ENCODE measurements at regions not wholly inside any gene's neighbourhood (a gene's known extent, or its start where the extent isn't known, plus 50 kb on each side); places are given as distances from the start of the nearest gene placed in this dataset.

DNA sequence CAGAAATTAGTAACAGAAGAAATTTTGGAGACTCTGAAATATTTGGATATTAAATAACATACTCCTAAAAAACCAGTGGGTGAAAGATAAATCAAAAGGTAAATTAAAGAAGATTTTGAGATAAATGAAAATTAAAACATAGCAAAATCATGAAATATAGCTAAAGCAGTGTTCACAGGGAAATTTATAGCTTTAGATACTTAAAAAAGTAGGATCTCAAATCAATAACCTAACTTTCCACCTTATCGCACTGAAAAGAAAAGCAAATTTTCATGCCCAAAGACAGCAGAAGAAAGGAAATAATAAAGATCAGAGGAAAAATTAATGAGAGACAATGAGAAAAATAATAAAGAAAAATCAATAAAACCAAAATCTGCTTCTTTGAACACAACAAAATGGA is 135.1 kb upstream of the KLF7 start:
- no peak overlapping the region for H3K27ac ChIP-seq (ENCODE audit: low read length)
- no peaks in the 10 kb centered on the region for H3K4me1 ChIP-seq (ENCODE audit: control insufficient read depth in 1 of 2, insufficient read depth in 2 of 2, low read length in 2 of 2)
- H3K9me3 ChIP-seq (ENCODE audit: control insufficient read depth in 1 of 2, low read length in 2 of 2) = peaks cover 0 to 3% of the 10 kb centered on the region in 2 donors
- no peak overlapping the region for H3K4me3 ChIP-seq (ENCODE audit: low read depth in 1 of 2, low read length in 2 of 2)
- H3K36me3 ChIP-seq (ENCODE audit: control insufficient read depth in 1 of 2, insufficient read depth in 2 of 2, low read length in 2 of 2) = no peaks in the 10 kb centered on the region
- no peaks in the 10 kb centered on the region for H3K27me3 ChIP-seq (ENCODE audit: low read depth, low read length)

DNA sequence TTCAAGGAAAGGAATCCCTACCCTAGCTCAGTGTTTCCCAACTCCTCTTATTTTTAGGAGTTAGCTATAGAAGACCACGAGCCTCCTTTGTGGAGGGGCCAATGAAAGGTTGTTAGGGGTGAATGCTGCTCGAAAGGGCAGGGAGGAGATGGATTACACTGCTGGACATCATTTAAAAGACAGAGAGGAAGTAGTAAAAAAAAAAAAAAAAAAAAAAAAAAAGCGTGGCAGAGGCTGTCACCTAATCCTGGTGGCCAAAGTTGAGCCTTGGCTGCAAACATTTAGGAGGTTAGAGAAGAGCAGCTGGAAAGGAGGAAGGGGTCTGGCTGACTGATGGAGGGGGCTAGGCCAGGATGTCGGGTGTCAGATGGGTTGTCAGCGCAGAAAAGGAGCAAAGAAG is 139.0 kb upstream of the KLF7 start:
- no peaks in the 10 kb centered on the region for H3K27me3 ChIP-seq (ENCODE audit: low read depth, low read length)
- no peak overlapping the region for H3K4me3 ChIP-seq (ENCODE audit: low read depth in 1 of 2, low read length in 2 of 2)
- H3K27ac ChIP-seq (ENCODE audit: low read length) = no peak overlapping the region
- no peaks in the 10 kb centered on the region for H3K36me3 ChIP-seq (ENCODE audit: control insufficient read depth in 1 of 2, insufficient read depth in 2 of 2, low read length in 2 of 2)
- H3K4me1 ChIP-seq (ENCODE audit: control insufficient read depth in 1 of 2, insufficient read depth in 2 of 2, low read length in 2 of 2) = no peaks in the 10 kb centered on the region
- peaks cover 0 to 3% of the 10 kb centered on the region in 2 donors for H3K9me3 ChIP-seq (ENCODE audit: control insufficient read depth in 1 of 2, low read length in 2 of 2)

DNA sequence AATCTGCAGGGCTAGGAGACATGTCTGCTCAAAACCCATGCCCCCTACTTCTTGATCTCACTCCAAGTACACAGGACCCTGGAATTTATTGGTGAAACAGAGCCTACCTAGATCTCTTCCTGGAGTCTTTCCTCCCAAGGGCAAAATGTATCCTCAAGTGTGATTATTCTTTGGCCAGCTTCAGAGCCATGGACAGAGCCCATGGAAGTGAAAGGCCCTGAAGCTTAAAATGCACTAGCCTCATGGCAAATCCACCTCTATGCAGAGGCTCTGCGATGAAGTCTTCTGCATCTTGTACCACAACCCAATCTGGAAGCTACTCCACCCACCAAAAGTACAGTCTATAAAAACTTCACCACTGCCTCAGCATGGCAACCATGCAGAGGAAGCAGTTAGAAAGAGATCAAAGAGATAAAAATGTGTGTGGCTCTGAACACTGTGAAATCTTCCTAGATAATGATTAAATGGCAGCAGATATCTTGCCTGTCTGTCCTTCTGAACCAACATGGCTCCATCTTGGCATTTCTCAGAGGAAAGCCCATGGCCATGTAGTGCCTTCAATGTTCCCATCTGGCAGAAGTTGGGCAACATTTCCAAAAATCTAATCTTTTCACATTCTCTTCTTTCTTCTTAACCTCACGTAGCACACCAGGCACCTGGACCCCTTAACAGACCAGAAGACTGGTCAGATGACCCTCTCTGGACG is 142.9 kb upstream of the KLF7 start:
- H3K9me3 ChIP-seq (ENCODE audit: control insufficient read depth in 1 of 2, low read length in 2 of 2) = no peaks in the 10 kb centered on the region
- H3K4me1 ChIP-seq (ENCODE audit: control insufficient read depth in 1 of 2, insufficient read depth in 2 of 2, low read length in 2 of 2) = peaks cover 0 to 5% of the 10 kb centered on the region in 2 donors
- H3K36me3 ChIP-seq (ENCODE audit: control insufficient read depth in 1 of 2, insufficient read depth in 2 of 2, low read length in 2 of 2) = no peaks in the 10 kb centered on the region
- no peak overlapping the region for H3K4me3 ChIP-seq (ENCODE audit: low read depth in 1 of 2, low read length in 2 of 2)
- no peak overlapping the region for H3K27ac ChIP-seq (ENCODE audit: low read length)
- H3K27me3 ChIP-seq (ENCODE audit: low read depth, low read length) = no peaks in the 10 kb centered on the region

DNA sequence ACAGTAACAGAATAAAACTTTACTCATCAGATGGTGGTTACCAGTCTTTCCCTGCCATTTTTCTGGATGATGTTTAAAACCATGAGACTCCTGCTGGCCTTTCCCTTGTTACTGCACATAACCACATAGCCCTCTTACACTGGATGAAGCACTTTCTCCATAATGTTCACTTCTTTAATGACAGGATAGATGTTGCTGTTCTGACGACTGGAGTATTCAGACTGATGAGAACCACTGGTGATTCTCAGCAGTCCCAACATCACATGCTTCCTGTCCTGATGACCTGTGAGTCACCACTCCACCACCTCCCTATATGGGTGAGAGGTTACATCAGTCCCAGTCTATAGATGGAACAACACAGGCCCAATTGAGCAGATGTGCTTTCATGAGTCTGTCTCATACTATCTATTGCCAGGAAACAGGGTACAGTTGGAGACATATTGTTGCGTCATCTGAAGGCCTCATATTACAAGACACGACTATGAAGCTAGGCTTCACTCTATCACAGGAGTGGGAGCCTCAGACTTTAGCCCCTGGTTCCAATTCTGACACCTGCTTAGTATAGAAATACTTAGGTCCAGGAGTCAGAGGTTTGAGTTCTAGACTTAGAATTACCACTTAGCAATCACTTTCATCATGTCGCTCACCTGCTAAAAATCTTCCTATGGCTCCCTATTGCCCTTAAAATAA is 145.7 kb upstream of the KLF7 start:
- Histone ChIP-seq H3K4me1 (ENCODE audit: control insufficient read depth in 1 of 2, insufficient read depth in 2 of 2, low read length in 2 of 2) (peaks cover 0 to 5% of the 10 kb centered on the region in 2 donors), H3K27me3 (ENCODE audit: low read depth, low read length) (no peaks in the 10 kb centered on the region), H3K4me3 (ENCODE audit: low read depth in 1 of 2, low read length in 2 of 2) (no peak overlapping the region), H3K36me3 (ENCODE audit: control insufficient read depth in 1 of 2, insufficient read depth in 2 of 2, low read length in 2 of 2) (no peaks in the 10 kb centered on the region), H3K9me3 (ENCODE audit: control insufficient read depth in 1 of 2, low read length in 2 of 2) (no peaks in the 10 kb centered on the region), H3K27ac (ENCODE audit: low read length) (no peak overlapping the region)

DNA sequence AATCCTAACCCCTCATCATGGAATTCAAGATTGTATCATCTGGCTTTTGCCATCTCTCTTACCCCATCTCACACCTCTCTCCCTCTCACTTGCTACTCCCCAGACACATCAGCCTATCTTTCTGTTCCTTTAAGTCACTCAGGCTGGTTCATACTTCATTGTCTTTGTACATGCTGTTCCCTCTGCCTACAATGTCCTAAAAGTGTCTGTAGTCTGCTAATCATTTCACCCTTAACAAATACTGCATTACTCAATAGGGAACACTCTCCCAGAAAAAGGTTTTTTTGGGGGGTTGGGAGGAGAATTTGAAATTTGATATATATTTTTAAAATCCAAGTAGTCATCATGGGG is 146.2 kb upstream of the KLF7 start:
- no peaks in the 10 kb centered on the region for H3K36me3 ChIP-seq (ENCODE audit: control insufficient read depth in 1 of 2, insufficient read depth in 2 of 2, low read length in 2 of 2)
- no peaks in the 10 kb centered on the region for H3K27me3 ChIP-seq (ENCODE audit: low read depth, low read length)
- peaks cover 0 to 5% of the 10 kb centered on the region in 2 donors for H3K4me1 ChIP-seq (ENCODE audit: control insufficient read depth in 1 of 2, insufficient read depth in 2 of 2, low read length in 2 of 2)
- H3K4me3 ChIP-seq (ENCODE audit: low read depth in 1 of 2, low read length in 2 of 2) = no peak overlapping the region
- no peak overlapping the region for H3K27ac ChIP-seq (ENCODE audit: low read length)
- H3K9me3 ChIP-seq (ENCODE audit: control insufficient read depth in 1 of 2, low read length in 2 of 2) = no peaks in the 10 kb centered on the region

DNA sequence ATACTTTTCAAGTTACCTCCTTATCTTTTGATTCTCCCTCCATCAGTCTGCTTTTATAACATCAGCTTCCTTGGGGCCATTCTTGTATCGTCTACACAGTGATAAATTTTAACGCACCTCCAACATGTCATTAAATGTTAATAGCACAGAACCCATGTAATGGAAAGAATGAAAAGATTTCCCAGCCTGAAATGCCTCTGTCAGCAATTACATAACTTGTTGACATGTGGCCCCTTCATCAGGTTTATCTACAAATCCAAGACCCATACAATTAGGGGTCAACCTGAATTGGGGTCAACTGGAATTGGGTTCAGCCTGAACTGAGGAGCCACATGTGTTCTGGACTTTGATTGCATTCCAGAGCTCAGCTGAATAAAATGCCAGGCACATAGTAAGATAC is 148.2 kb upstream of the KLF7 start:
- H3K27me3 ChIP-seq (ENCODE audit: low read depth, low read length) = no peaks in the 10 kb centered on the region
- no peaks in the 10 kb centered on the region for H3K9me3 ChIP-seq (ENCODE audit: control insufficient read depth in 1 of 2, low read length in 2 of 2)
- H3K27ac ChIP-seq (ENCODE audit: low read length) = no peak overlapping the region
- no peaks in the 10 kb centered on the region for H3K36me3 ChIP-seq (ENCODE audit: control insufficient read depth in 1 of 2, insufficient read depth in 2 of 2, low read length in 2 of 2)
- H3K4me3 ChIP-seq (ENCODE audit: low read depth in 1 of 2, low read length in 2 of 2) = no peak overlapping the region
- peaks cover 0 to 5% of the 10 kb centered on the region in 2 donors for H3K4me1 ChIP-seq (ENCODE audit: control insufficient read depth in 1 of 2, insufficient read depth in 2 of 2, low read length in 2 of 2)

DNA sequence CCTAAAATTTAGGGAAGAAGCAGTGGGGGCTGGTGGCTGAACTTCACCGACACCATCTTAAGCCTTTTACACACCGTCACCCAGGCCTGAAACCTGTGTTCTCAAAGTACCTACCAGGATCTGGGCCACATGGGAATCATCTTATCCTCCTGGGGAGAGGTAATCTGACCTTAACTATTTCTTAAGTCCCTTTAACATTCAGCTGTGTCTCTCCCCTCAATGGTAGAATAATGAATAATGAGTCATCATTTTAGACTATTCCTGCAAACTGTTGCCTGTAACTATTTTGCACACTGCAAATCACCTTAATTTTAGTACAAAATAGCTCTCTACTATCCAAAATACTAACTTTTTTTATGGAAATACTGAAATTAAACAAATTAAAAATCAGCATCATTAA is 149.4 kb upstream of the KLF7 start:
- H3K4me1 ChIP-seq (ENCODE audit: control insufficient read depth in 1 of 2, insufficient read depth in 2 of 2, low read length in 2 of 2) = peaks cover 0 to 5% of the 10 kb centered on the region in 2 donors
- no peaks in the 10 kb centered on the region for H3K27me3 ChIP-seq (ENCODE audit: low read depth, low read length)
- H3K27ac ChIP-seq (ENCODE audit: low read length) = no peak overlapping the region
- H3K4me3 ChIP-seq (ENCODE audit: low read depth in 1 of 2, low read length in 2 of 2) = no peak overlapping the region
- no peaks in the 10 kb centered on the region for H3K9me3 ChIP-seq (ENCODE audit: control insufficient read depth in 1 of 2, low read length in 2 of 2)
- no peaks in the 10 kb centered on the region for H3K36me3 ChIP-seq (ENCODE audit: control insufficient read depth in 1 of 2, insufficient read depth in 2 of 2, low read length in 2 of 2)

DNA sequence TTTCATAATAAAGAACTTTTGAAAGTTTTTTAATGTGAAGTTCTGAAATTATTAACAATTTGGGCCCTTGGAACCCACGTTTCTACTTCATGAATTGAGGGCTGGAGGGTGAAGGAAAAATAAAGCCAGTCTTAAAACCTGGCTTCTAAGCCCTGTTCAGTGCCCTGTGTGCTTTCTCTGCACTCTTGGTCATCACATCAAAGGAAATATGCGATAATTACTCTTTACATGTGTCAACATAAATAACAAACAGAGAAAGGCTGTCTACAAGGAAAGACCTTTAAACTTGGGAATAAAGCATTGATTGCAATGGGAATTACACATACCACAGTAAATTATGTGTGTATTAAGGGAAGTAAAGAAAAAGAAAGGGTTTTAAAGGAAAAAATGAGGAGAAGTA is 150.7 kb upstream of the KLF7 start:
- Histone ChIP-seq H3K4me1 (ENCODE audit: control insufficient read depth in 1 of 2, insufficient read depth in 2 of 2, low read length in 2 of 2) (no peaks in the 10 kb centered on the region), H3K27ac (ENCODE audit: low read length) (no peak overlapping the region), H3K27me3 (ENCODE audit: low read depth, low read length) (no peaks in the 10 kb centered on the region), H3K36me3 (ENCODE audit: control insufficient read depth in 1 of 2, insufficient read depth in 2 of 2, low read length in 2 of 2) (no peaks in the 10 kb centered on the region), H3K9me3 (ENCODE audit: control insufficient read depth in 1 of 2, low read length in 2 of 2) (no peaks in the 10 kb centered on the region), H3K4me3 (ENCODE audit: low read depth in 1 of 2, low read length in 2 of 2) (no peak overlapping the region)

DNA sequence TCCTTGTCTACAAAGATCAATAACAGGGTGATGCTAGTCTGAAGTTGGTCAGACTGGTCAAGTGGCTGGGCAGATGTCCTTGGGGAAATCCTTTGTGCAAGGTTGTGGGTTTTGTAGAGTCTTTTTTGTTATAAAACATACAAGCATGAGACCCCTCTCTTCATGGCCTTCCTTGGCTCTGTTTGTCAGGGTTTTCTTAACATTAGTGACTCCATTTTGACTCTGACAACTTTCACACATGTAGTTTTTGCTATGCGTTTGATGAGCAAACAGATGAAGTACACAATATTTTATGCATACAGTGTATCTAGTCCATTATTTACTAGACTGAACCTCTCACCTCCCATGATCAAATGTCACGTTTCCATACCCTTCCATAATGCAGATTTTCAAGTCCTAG is 151.2 kb upstream of the KLF7 start:
- no peaks in the 10 kb centered on the region for H3K36me3 ChIP-seq (ENCODE audit: control insufficient read depth in 1 of 2, insufficient read depth in 2 of 2, low read length in 2 of 2)
- no peak overlapping the region for H3K4me3 ChIP-seq (ENCODE audit: low read depth in 1 of 2, low read length in 2 of 2)
- no peaks in the 10 kb centered on the region for H3K9me3 ChIP-seq (ENCODE audit: control insufficient read depth in 1 of 2, low read length in 2 of 2)
- H3K4me1 ChIP-seq (ENCODE audit: control insufficient read depth in 1 of 2, insufficient read depth in 2 of 2, low read length in 2 of 2) = no peaks in the 10 kb centered on the region
- no peak overlapping the region for H3K27ac ChIP-seq (ENCODE audit: low read length)
- H3K27me3 ChIP-seq (ENCODE audit: low read depth, low read length) = no peaks in the 10 kb centered on the region

DNA sequence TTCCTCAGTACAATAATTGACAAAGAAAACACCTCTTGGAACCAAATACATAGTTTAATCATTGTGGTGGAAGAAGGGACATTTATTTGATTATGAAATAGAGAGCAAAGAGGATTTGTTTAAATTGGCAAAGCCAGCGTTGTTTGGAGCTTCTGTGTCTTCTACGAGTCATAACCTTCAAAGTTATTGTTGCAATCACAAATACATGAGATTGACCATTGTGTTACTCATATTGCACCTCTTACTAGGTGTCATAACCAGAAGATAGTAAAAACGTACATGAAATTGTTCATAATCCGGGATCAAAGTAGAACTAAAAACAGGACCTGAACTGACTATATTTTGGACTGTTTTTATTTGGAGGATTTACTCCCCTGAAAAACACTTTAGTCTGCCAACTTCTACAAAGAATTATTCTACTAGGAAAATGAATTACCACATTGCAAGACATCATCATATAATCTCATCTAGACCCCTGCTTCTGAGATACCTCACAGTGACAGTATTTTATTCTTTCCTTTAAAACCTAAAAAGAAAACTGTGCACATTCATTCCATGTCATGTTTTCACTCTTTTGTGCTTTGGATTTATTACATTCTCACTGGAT is 151.7 kb upstream of the KLF7 start:
- H3K9me3 ChIP-seq (ENCODE audit: control insufficient read depth in 1 of 2, low read length in 2 of 2) = no peaks in the 10 kb centered on the region
- no peaks in the 10 kb centered on the region for H3K27me3 ChIP-seq (ENCODE audit: low read depth, low read length)
- no peak overlapping the region for H3K4me3 ChIP-seq (ENCODE audit: low read depth in 1 of 2, low read length in 2 of 2)
- no peak overlapping the region for H3K27ac ChIP-seq (ENCODE audit: low read length)
- no peaks in the 10 kb centered on the region for H3K4me1 ChIP-seq (ENCODE audit: control insufficient read depth in 1 of 2, insufficient read depth in 2 of 2, low read length in 2 of 2)
- no peaks in the 10 kb centered on the region for H3K36me3 ChIP-seq (ENCODE audit: control insufficient read depth in 1 of 2, insufficient read depth in 2 of 2, low read length in 2 of 2)

DNA sequence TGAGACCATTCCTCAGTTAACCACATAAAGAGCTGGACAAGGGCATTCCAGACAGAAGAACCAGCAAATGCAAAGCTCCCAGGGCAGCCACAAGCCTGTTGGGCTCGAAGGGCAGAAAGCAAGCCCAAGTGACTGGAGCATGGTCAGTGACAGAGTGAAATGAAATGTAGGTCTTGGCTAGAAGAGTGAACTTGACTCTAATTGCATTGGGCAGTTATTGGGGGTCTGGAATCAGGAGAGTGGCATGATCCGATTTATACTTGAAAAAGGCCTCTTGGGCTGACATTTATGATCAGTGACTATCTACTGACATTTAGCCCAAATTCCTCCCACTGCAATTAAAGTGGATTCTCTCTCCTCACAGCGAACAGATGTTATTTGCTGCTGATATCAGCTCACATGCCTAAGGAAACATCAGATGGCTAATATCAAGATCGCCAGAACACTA is 152.5 kb upstream of the KLF7 start:
- Histone ChIP-seq H3K4me1 (ENCODE audit: control insufficient read depth in 1 of 2, insufficient read depth in 2 of 2, low read length in 2 of 2) (no peaks in the 10 kb centered on the region), H3K36me3 (ENCODE audit: control insufficient read depth in 1 of 2, insufficient read depth in 2 of 2, low read length in 2 of 2) (no peaks in the 10 kb centered on the region), H3K9me3 (ENCODE audit: control insufficient read depth in 1 of 2, low read length in 2 of 2) (no peaks in the 10 kb centered on the region), H3K27me3 (ENCODE audit: low read depth, low read length) (no peaks in the 10 kb centered on the region), H3K4me3 (ENCODE audit: low read depth in 1 of 2, low read length in 2 of 2) (no peak overlapping the region), H3K27ac (ENCODE audit: low read length) (no peak overlapping the region)

All from muscle layer of duodenum (tissue), 2 donors.